Fibroblast of mammary gland (primary cell): ENCODE measurements at regions not wholly inside any gene's neighbourhood (a gene's known extent, or its start where the extent isn't known, plus 50 kb on each side); places are given as distances from the start of the nearest gene placed in this dataset.

Source experiments
- DNase-seq: peaks from one replicate; pipeline ENCODE4 v3.0.0-alpha.2; 2010; ENCODE audit warnings: low read depth
- H3K4me3 ChIP-seq: 2 replicates; pipeline ENCODE4 v1.5.1; 2011; ENCODE audit warnings: low read depth, mild to moderate bottlenecking, low read length, moderate library complexity; ENCODE audit not compliant: control insufficient read depth
- CTCF ChIP-seq: conservative IDR thresholded peaks from 2 replicates; pipeline ENCODE4 v1.5.1; 2011; ENCODE audit warnings: low read depth, low read length, inconsistent platforms; ENCODE audit not compliant: control insufficient read depth, insufficient read depth

- no peak for TF ChIP-seq CTCF
- DNase-seq, result no peak
- H3K4me3 ChIP-seq, result no peak overlapping the region
Observed at GRCh38 chr7:51689547-51689946, 372.9 kb upstream of the COBL start.

- no peak for TF ChIP-seq CTCF
- no peak for DNase-seq
- H3K4me3 ChIP-seq, result no peak overlapping the region
Observed at GRCh38 chr7:51685794-51686193, 369.2 kb upstream of the COBL start.

GRCh38 chr7:51680594-51681399, 364.2 kb upstream of the COBL start:
- no peak for DNase-seq
- no peak overlapping the region for H3K4me3 ChIP-seq
- TF ChIP-seq CTCF, result no peak

GRCh38 chr7:51679358-51679757, 362.7 kb upstream of the COBL start:
- no peak for DNase-seq
- TF ChIP-seq CTCF, result no peak
- H3K4me3 ChIP-seq, result no peak overlapping the region

- TF ChIP-seq CTCF, result no peak
Observed at GRCh38 chr7:51666751-51667150, 350.1 kb upstream of the COBL start.

GRCh38 chr7:51666266-51666665, 349.7 kb upstream of the COBL start:
- no peak for DNase-seq
- H3K4me3 ChIP-seq, result no peak overlapping the region
- TF ChIP-seq CTCF, result no peak

More at GRCh38 chr7:51666751-51667150, 350.1 kb upstream of the COBL start:
- no peak for DNase-seq
- no peak overlapping the region for H3K4me3 ChIP-seq
